Kidney (tissue), 13 donors: ENCODE measurements at regions not wholly inside any gene's neighbourhood (a gene's known extent, or its start where the extent isn't known, plus 50 kb on each side); places are given as distances from the start of the nearest gene placed in this dataset.

Experiments
- DNase-seq, 5 donors: peaks; one replicate each; pipeline ENCODE4 v3.0.0-alpha.2; 2013 to 2020
- FAIRE-seq: peaks from 2 replicates; lab custom pipeline; 2012; peaks lifted over from hg19 to GRCh38; lab: Jason Lieb, UNC
- H3K27ac ChIP-seq, 2 donors: one replicate each; pipeline ENCODE4 v1.7.0; 2013; ENCODE audit warnings: low read depth in 2 of 2, low read length in 2 of 2, inconsistent platforms in 1 of 2
- H3K27me3 ChIP-seq: one replicate; pipeline ENCODE4 v1.7.1; 2013; ENCODE audit warnings: low read length, inconsistent platforms; ENCODE audit not compliant: control insufficient read depth, insufficient read depth
- H3K36me3 ChIP-seq, 3 donors: one replicate each; pipeline versions ENCODE4 v1.7.0 to v1.7.1; 2013; ENCODE audit warnings: low read length in 3 of 3, control low read depth in 1 of 3, inconsistent platforms in 1 of 3; ENCODE audit not compliant: insufficient read depth in 3 of 3, control insufficient read depth in 2 of 3
- H3K4me1 ChIP-seq, 3 donors: one replicate each; pipeline versions ENCODE4 v1.7.0 to v1.7.1; 2013; ENCODE audit warnings: low read length in 3 of 3, inconsistent platforms in 1 of 3, low read depth in 1 of 3; ENCODE audit not compliant: control insufficient read depth in 2 of 3, insufficient read depth in 2 of 3
- H3K4me3 ChIP-seq, 3 donors: one replicate each; pipeline versions ENCODE4 v1.7.0 to v1.8.1; 2013; ENCODE audit warnings: low read length in 3 of 3, control low read depth in 1 of 3, inconsistent platforms in 1 of 3
- H3K9ac ChIP-seq, 3 donors: one replicate each; pipeline versions ENCODE4 v1.7.0 to v1.7.1; 2013; ENCODE audit warnings: low read length in 3 of 3, control low read depth in 1 of 3, inconsistent platforms in 1 of 3
- H3K9me3 ChIP-seq, 3 donors: one replicate each; pipeline versions ENCODE4 v1.7.0 to v1.7.1; 2013; ENCODE audit warnings: low read length in 3 of 3, control low read depth in 1 of 3, inconsistent platforms in 1 of 3; ENCODE audit not compliant: control insufficient read depth in 2 of 3, insufficient read depth in 1 of 3
- CTCF ChIP-seq: IDR thresholded peaks from 3 replicates; pipeline ENCODE4 v1.5.1; 2012; ENCODE audit warnings: mild to moderate bottlenecking, moderate library complexity, borderline replicate concordance; ENCODE audit not compliant: insufficient read depth; ENCODE audit errors: extremely low read depth
- intact Hi-C: fragments of 100-400 bp; cut with DNase I; formaldehyde crosslinking; loops from one replicate; pipeline ENCODE4 v1.11.1; 2022
- donor health status: control.
- donor health status: control.
- donor health status: control.
- donor health status: control.
- donor health status: control.
- donor health status: DM: yes; HTN: yes; CAD: no.
- donor health status: Normal renal cell carcinoma (clear cell type).

DNA sequence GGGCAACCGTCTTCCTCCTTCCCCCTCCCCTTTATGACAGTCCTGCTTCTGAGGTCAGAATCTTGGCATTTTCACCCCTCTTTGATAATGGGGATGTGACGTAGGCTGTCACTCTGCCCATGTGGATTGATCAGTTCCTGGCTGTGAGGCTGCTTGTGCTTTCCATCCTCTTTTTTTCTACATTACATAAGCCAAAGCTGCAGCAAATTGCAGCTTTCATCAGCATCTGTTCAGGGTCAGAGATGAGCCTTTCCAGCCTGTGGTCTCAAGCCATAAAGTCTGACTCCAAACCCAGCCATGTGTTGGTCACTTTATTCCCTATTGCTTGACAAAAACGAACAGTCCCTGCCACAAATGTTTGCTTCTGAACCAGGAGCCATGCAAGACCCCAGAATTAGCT, 535.1 kb downstream of the CDH11 start:
- intact Hi-C loops = no loop called here
- no peak for TF ChIP-seq CTCF
- Histone ChIP-seq H3K4me1 (no peaks in the 10 kb centered on the region), H3K9me3 (no peaks in the 10 kb centered on the region), H3K36me3 (no peaks in the 10 kb centered on the region), H3K27ac (no peak overlapping the region), H3K27me3 (no peaks in the 10 kb centered on the region), H3K4me3 (no peak overlapping the region), H3K9ac (no peak overlapping the region)
- DNase-seq (peak in 3 of 5 donors; percentile 23 to 82 (median 49)), FAIRE-seq (no peak)

DNA sequence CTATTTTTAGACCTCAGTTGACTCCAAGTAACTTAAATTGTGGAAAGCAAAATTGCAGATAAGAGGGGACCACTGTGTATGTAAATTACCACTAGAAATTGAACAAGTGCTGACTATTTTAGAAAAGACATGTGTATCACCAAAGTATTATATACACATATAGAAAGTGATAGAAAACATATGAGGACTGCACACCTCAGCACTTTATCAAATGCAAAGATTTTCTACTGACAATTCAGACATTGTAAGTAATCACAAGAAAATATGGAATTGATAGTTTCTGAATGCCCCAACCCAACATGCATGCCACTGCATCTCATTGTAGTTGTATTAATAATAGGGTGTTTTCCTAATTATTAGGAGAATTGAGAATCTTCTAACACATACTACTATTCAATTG, 536.5 kb downstream of the CDH11 start:
- Histone ChIP-seq H3K4me3 (no peak overlapping the region), H3K9ac (no peak overlapping the region), H3K4me1 (no peaks in the 10 kb centered on the region), H3K27me3 (no peaks in the 10 kb centered on the region), H3K36me3 (no peaks in the 10 kb centered on the region), H3K27ac (no peak overlapping the region), H3K9me3 (no peaks in the 10 kb centered on the region)
- intact Hi-C loops = no loop called here
- no peak for TF ChIP-seq CTCF
- DNase-seq (no peak), FAIRE-seq (no peak)

DNA sequence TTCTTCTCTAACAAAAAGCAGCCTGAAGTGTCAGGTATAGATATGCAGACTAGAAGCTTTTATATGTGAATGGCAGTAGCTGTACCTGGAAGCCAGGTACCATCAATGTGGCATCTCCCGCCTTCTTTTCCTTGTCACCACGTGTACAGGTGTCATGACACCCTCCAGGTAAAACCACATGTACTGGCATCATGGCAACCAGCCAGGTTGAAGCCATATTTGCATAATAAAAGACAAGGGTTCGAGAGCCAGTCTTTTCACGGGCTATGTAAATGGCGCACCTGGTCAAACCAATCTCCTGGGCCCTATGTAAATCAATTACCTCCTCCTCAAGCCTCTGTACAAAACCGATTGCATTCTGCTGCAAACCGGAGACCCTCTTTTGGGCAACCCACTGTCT, 541.3 kb downstream of the CDH11 start:
- H3K4me1 ChIP-seq = no peaks in the 10 kb centered on the region
- H3K4me3 ChIP-seq = no peak overlapping the region
- TF ChIP-seq CTCF = no peak
- no peaks in the 10 kb centered on the region for H3K9me3 ChIP-seq
- H3K27me3 ChIP-seq = no peaks in the 10 kb centered on the region
- FAIRE-seq (no peak), DNase-seq (no peak)
- no peak overlapping the region for H3K9ac ChIP-seq
- H3K36me3 ChIP-seq = no peaks in the 10 kb centered on the region
- intact Hi-C loops = no loop called here
- no peak overlapping the region for H3K27ac ChIP-seq

DNA sequence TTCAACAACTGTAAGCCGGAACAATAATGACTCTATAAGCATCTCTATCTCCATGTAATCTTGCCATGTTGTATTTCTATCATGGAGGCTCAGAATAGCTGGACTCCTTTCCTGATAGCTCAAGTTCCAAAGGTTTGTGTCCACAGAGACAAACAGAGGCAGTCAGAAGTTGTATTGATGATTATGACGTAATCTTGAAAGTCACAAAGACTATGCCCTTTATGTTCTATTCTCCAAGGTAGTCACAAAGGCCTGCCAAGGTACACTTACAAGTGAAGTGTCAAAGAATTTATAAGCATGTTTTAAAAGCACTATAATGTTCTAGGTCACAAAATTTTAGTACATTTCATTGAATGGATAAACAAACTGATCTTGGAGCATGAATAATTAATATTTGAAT, 542.2 kb downstream of the CDH11 start:
- intact Hi-C loops = no loop called here
- Histone ChIP-seq H3K27me3 (no peaks in the 10 kb centered on the region), H3K36me3 (no peaks in the 10 kb centered on the region), H3K9ac (no peak overlapping the region), H3K4me1 (no peaks in the 10 kb centered on the region), H3K4me3 (no peak overlapping the region), H3K27ac (no peak overlapping the region), H3K9me3 (no peaks in the 10 kb centered on the region)
- DNase-seq = no peak
- TF ChIP-seq CTCF = no peak
- FAIRE-seq = no peak
